RWPE2 (cell line): ENCODE measurements at regions not wholly inside any gene's neighbourhood (a gene's known extent, or its start where the extent isn't known, plus 50 kb on each side); places are given as distances from the start of the nearest gene placed in this dataset.
A peak's percentile ranks its signal among the peaks of the same experiment; 100 is the strongest.

ENCODE experiments used
- ATAC-seq: fragments of 200-7000 bp; cut with Tn5 transposase; 3 replicates; pipeline ENCODE4 v1.9.1; 2021; ENCODE audit warnings: low read depth
- DNase-seq: peaks from one replicate; pipeline ENCODE4 v3.0.0-alpha.2; 2020; ENCODE audit warnings: low spot score
- H3K27ac ChIP-seq: fragments of 450-650 bp; 2 replicates; pipeline ENCODE4 v1.5.1; 2017; ENCODE audit warnings: mild to moderate bottlenecking; ENCODE audit not compliant: poor library complexity, severe bottlenecking
- H3K27me3 ChIP-seq: fragments of 250-450 bp; sonication (Bioruptor Pico); 2 replicates; pipeline ENCODE4 v1.5.1; 2021; ENCODE audit warnings: mild to moderate bottlenecking, moderate library complexity; ENCODE audit not compliant: insufficient read depth, poor library complexity, severe bottlenecking
- H3K36me3 ChIP-seq: fragments of 250-450 bp; sonication (Bioruptor Pico); 2 replicates; pipeline ENCODE4 v1.5.1; 2020; ENCODE audit warnings: low read depth, mild to moderate bottlenecking, moderate library complexity
- H3K4me1 ChIP-seq: fragments of 250-450 bp; sonication (Bioruptor Pico); 2 replicates; pipeline ENCODE4 v1.5.1; 2021; ENCODE audit warnings: mild to moderate bottlenecking, moderate library complexity; ENCODE audit not compliant: insufficient read depth, poor library complexity, severe bottlenecking
- H3K4me3 ChIP-seq: fragments of 250-450 bp; sonication (Bioruptor Pico); 2 replicates; pipeline ENCODE4 v1.5.1; 2021; ENCODE audit warnings: mild to moderate bottlenecking, moderate library complexity; ENCODE audit not compliant: severe bottlenecking
- H3K9me3 ChIP-seq: fragments of 250-450 bp; sonication (Bioruptor Pico); 2 replicates; pipeline ENCODE4 v1.5.1; 2021; ENCODE audit warnings: mild to moderate bottlenecking, moderate library complexity; ENCODE audit not compliant: severe bottlenecking
- CTCF ChIP-seq: fragments of 450-650 bp; IDR thresholded peaks from one replicate; pipeline ENCODE4 v1.5.1; 2017; ENCODE audit warnings: mild to moderate bottlenecking, moderate library complexity; ENCODE audit not compliant: poor library complexity, severe bottlenecking

GRCh38 chr2:42987112-42987922 is 194.9 kb upstream of the HAAO start:
- ATAC-seq (peak; percentile 92), DNase-seq (peak; percentile 82)
- no peak for TF ChIP-seq CTCF
- H3K27ac ChIP-seq, result peak overlapping the region; percentile 97
- H3K9me3 ChIP-seq, result no peaks in the 10 kb centered on the region
- no peak overlapping the region for H3K4me3 ChIP-seq
- H3K4me1 ChIP-seq, result peaks cover 26% of the 10 kb centered on the region
- no peaks in the 10 kb centered on the region for H3K27me3 ChIP-seq
- no peaks in the 10 kb centered on the region for H3K36me3 ChIP-seq

- DNase-seq (no peak), ATAC-seq (no peak)
Observed at GRCh38 chr2:42984617-42985016, 192.2 kb upstream of the HAAO start.

GRCh38 chr2:42984081-42984480 is 191.7 kb upstream of the HAAO start:
- peak overlapping the region; percentile 97 for H3K27ac ChIP-seq
- no peaks in the 10 kb centered on the region for H3K27me3 ChIP-seq

More at GRCh38 chr2:42984617-42985016, 192.2 kb upstream of the HAAO start:
- H3K27ac ChIP-seq, result peak overlapping the region; percentile 97
- no peaks in the 10 kb centered on the region for H3K9me3 ChIP-seq
- no peaks in the 10 kb centered on the region for H3K36me3 ChIP-seq
- no peak for TF ChIP-seq CTCF
- H3K4me3 ChIP-seq, result no peak overlapping the region
- H3K27me3 ChIP-seq, result no peaks in the 10 kb centered on the region
- H3K4me1 ChIP-seq, result peaks cover 26% of the 10 kb centered on the region

GRCh38 chr2:42980764-42981416 is 188.5 kb upstream of the HAAO start:
- Histone ChIP-seq H3K36me3 (no peaks in the 10 kb centered on the region), H3K9me3 (no peaks in the 10 kb centered on the region), H3K4me1 (peaks cover 3% of the 10 kb centered on the region), H3K4me3 (no peak overlapping the region), H3K27ac (no peak overlapping the region), H3K27me3 (no peaks in the 10 kb centered on the region)
- no peak for TF ChIP-seq CTCF
- ATAC-seq (no peak), DNase-seq (no peak)

More at GRCh38 chr2:42984081-42984480, 191.7 kb upstream of the HAAO start:
- TF ChIP-seq CTCF, result no peak
- ATAC-seq, result no peak
- Histone ChIP-seq H3K4me3 (no peak overlapping the region), H3K36me3 (no peaks in the 10 kb centered on the region), H3K4me1 (peaks cover 21% of the 10 kb centered on the region), H3K9me3 (no peaks in the 10 kb centered on the region)
- no peak for DNase-seq
